ENCODE measurements at regions not wholly inside any gene's neighbourhood (a gene's known extent, or its start where the extent isn't known, plus 50 kb on each side); places are given as distances from the start of the nearest gene placed in this dataset.

DNA sequence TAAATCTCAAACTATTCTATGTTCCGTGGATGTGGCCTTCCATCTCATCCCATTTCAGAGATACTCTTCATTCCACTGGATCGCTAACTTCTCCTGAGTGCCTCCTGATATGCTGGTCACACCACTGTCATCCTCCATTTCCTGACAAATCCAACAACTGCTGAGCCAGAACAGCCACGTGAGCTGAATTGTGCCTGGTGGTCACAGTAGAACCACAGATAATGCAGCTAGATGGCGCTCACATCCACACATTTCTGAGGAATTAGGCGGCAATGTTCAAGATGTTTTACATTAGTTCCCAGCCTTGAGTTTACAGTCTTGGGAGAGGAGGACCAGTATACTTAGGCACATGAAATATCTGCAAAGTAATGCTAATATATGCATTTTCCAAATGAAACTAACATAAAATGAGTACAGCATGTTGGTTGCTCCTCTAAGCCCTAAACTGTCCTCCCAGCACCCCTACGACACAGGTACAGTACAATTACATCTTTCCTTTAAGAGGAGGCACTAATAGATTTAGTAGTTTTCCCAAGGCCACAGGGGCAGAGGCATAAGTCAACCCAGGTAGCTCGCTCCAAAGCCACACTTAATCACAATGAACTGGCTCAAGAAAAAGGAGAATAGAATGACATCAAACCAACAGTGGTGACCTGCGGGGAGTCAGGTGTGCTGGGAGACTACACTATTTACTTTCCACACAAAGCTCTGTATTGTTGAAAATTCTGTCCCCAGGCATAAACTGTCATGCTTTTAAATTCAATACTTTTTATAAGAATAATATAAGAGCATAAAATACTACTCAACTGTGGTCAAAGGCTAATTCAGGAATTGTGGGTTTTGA lies 134.2 kb downstream of the CHIC2 start:
- TF ChIP-seq, protein P1, sequence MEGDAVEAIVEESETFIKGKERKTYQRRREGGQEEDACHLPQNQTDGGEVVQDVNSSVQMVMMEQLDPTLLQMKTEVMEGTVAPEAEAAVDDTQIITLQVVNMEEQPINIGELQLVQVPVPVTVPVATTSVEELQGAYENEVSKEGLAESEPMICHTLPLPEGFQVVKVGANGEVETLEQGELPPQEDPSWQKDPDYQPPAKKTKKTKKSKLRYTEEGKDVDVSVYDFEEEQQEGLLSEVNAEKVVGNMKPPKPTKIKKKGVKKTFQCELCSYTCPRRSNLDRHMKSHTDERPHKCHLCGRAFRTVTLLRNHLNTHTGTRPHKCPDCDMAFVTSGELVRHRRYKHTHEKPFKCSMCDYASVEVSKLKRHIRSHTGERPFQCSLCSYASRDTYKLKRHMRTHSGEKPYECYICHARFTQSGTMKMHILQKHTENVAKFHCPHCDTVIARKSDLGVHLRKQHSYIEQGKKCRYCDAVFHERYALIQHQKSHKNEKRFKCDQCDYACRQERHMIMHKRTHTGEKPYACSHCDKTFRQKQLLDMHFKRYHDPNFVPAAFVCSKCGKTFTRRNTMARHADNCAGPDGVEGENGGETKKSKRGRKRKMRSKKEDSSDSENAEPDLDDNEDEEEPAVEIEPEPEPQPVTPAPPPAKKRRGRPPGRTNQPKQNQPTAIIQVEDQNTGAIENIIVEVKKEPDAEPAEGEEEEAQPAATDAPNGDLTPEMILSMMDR (IDR thresholded peaks at IDR 0.05; ENCODE audit: control insufficient read depth, extremely low read depth, insufficient read depth): peak; percentile 94
- H3K4me3 ChIP-seq (ENCODE audit: low read depth, low read length): no peak overlapping the region
- DNase-seq (ENCODE audit: low read depth): peak; percentile 62

- DNase-seq (ENCODE audit: low read depth): no peak
- H3K4me3 ChIP-seq (ENCODE audit: low read depth, low read length): no peak overlapping the region
- TF ChIP-seq, protein P1 (IDR thresholded peaks at IDR 0.05; ENCODE audit: control insufficient read depth, extremely low read depth, insufficient read depth): no peak
These were observed 135.1 kb downstream of the CHIC2 start for GRCh38 chr4:53929311-53929710.

DNA sequence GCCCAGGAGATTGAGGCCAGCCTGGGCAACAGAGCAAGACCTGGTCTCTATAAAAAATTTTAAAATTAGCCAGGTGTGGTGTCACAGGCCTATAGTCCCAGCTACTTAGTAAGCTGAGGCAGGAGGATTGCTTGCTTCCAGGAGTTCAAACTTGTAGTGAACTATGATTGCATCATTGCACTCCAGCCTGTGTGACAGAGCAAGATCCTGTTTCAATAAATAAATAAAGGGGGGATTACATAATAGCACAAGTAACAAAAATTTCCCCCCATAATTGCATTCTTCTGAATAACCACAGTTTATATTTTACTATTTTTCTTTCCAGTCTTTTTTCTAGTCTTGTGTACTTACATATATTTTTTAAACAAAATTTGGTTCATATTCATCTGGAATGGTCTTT lies 135.6 kb downstream of the CHIC2 start:
- no peak for DNase-seq (ENCODE audit: low read depth)
- H3K4me3 ChIP-seq (ENCODE audit: low read depth, low read length): no peak overlapping the region
- TF ChIP-seq, protein P1 (IDR thresholded peaks at IDR 0.05; ENCODE audit: control insufficient read depth, extremely low read depth, insufficient read depth): no peak

DNA sequence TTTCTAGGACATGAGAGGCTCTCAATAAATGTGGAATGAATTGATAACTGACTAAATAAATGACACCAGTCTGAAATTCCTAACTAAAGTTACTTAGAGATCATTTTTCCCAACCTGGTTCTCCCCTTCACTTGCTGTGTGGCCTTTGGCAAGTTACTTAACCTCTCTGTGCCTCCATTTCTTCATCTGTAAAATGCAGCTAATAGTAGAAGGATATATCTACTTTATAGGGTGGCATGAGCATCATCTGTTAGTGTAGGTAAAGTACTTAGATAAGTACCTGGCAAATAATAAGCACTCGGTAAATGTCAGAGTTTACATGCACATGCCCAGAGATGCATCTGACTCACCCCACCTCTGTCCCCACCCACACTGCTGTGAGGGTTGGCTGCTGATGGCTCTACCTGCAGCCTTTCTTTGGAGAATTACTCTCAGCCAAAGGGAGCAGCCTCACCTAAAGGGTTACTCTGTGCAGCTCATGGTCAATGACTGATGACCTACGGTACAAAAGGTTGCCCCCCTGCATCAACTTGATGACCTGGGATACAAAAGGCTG lies 139.3 kb downstream of the CHIC2 start:
- DNase-seq (ENCODE audit: low read depth): no peak
- no peak overlapping the region for H3K4me3 ChIP-seq (ENCODE audit: low read depth, low read length)
- TF ChIP-seq, protein P1 (IDR thresholded peaks at IDR 0.05; ENCODE audit: control insufficient read depth, extremely low read depth, insufficient read depth): no peak

GRCh38 chr4:53924333-53925049 lies 139.9 kb downstream of the CHIC2 start:
- H3K4me3 ChIP-seq (ENCODE audit: low read depth, low read length): no peak overlapping the region
- no peak for DNase-seq (ENCODE audit: low read depth)
- TF ChIP-seq, protein P1 (IDR thresholded peaks at IDR 0.05; ENCODE audit: control insufficient read depth, extremely low read depth, insufficient read depth): no peak

DNA sequence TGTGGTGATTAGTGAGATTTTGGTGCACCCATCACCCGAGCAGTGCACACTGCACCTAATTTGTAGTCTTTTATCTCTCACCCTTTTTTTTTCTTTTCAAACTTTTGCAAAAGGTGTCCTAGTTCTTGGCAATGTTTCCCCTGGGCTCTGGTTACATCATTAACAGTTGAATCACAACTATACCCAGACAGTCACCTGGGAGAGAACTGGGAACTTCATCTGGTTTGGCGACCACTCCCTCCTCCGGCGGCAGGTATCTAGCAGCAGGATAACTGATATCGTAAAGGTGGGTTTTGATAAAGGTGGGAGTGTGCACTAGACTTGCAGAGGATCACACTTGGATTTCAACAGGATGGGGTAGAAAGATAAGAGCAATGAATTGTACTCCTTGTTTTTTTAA lies 140.5 kb downstream of the CHIC2 start:
- TF ChIP-seq, protein P1 (IDR thresholded peaks at IDR 0.05; ENCODE audit: control insufficient read depth, extremely low read depth, insufficient read depth): no peak
- DNase-seq (ENCODE audit: low read depth): no peak
- no peak overlapping the region for H3K4me3 ChIP-seq (ENCODE audit: low read depth, low read length)
